ENCODE measurements at regions not wholly inside any gene's neighbourhood (a gene's known extent, or its start where the extent isn't known, plus 50 kb on each side); places are given as distances from the start of the nearest gene placed in this dataset.

DNA sequence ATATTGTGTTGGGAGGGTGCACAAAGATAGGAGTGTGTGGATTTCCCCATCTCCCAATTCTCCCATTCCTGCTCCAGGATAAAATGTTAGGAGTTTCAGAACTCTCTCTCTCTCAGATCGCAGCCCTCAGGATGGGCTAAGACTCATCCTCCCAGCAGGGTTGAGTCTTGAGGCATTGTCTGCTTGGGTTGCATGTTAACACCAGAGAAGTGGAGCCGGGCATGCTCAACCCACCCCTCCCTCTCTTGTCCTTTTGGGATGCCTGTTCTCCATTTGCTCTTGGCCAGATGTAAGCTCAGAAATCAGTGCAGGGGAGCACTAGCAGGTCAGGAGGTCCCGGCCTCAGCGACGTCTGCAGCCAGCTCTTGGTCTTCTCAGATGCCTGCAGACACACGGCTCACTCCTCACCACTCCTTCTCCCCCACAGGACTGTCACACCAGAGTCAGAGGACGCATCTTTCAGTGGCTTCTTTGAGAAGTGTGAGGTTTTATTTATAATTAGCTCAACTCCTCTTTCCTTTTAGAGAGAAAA lies 1456.5 kb downstream of the TBC1D22A start (continued):
- TF ChIP-seq, protein P1, sequence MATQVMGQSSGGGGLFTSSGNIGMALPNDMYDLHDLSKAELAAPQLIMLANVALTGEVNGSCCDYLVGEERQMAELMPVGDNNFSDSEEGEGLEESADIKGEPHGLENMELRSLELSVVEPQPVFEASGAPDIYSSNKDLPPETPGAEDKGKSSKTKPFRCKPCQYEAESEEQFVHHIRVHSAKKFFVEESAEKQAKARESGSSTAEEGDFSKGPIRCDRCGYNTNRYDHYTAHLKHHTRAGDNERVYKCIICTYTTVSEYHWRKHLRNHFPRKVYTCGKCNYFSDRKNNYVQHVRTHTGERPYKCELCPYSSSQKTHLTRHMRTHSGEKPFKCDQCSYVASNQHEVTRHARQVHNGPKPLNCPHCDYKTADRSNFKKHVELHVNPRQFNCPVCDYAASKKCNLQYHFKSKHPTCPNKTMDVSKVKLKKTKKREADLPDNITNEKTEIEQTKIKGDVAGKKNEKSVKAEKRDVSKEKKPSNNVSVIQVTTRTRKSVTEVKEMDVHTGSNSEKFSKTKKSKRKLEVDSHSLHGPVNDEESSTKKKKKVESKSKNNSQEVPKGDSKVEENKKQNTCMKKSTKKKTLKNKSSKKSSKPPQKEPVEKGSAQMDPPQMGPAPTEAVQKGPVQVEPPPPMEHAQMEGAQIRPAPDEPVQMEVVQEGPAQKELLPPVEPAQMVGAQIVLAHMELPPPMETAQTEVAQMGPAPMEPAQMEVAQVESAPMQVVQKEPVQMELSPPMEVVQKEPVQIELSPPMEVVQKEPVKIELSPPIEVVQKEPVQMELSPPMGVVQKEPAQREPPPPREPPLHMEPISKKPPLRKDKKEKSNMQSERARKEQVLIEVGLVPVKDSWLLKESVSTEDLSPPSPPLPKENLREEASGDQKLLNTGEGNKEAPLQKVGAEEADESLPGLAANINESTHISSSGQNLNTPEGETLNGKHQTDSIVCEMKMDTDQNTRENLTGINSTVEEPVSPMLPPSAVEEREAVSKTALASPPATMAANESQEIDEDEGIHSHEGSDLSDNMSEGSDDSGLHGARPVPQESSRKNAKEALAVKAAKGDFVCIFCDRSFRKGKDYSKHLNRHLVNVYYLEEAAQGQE (IDR thresholded peaks at IDR 0.05; ENCODE audit: unreplicated experiment): no peak
- TF ChIP-seq ZNF114 (CRISPR knock-in tag; IDR thresholded peaks at IDR 0.05): no peak
- TF ChIP-seq, protein P2, sequence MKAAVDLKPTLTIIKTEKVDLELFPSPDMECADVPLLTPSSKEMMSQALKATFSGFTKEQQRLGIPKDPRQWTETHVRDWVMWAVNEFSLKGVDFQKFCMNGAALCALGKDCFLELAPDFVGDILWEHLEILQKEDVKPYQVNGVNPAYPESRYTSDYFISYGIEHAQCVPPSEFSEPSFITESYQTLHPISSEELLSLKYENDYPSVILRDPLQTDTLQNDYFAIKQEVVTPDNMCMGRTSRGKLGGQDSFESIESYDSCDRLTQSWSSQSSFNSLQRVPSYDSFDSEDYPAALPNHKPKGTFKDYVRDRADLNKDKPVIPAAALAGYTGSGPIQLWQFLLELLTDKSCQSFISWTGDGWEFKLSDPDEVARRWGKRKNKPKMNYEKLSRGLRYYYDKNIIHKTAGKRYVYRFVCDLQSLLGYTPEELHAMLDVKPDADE (IDR thresholded peaks at IDR 0.05): no peak

DNA sequence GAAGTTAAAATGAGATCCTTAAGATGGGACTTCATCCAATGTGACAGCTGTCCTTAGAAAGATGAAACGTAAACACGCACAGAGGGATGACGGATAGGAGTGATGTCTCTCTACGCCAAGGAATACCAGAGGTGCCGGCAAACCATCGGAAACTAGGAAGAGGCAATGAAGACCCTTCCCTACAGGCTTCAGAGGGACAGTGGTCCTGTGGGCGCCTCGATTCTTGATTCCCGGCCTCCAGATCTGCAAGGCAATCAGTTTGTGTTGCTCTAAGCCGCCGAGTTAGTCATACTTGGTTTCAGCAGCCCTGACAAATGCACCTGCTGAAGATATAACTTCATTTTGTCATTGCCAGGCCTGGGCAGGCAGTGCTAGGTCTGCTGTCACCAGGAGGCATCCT lies 1455.1 kb downstream of the TBC1D22A start:
- Histone ChIP-seq H2AFZ (no peak overlapping the region), H3K4me1 (ENCODE audit: insufficient read depth) (0 out of 2 replicates have a peak, but pooled peaks cover 4% of the 10 kb centered on the region), H3K4me2 (no peak overlapping the region), H3F3A (replicated peaks; ENCODE audit: low read depth) (no peaks in the 10 kb centered on the region), H3K27me3 (ENCODE audit: insufficient read depth) (no peaks in the 10 kb centered on the region), H3K9me2 (ENCODE audit: insufficient read depth) (no peaks in the 10 kb centered on the region; the same call in 1 of the 2 replicates), H3K36me3 (ENCODE audit: insufficient read depth) (no peaks in the 10 kb centered on the region), H3K79me2 (replicated peaks; ENCODE audit: insufficient read depth) (no peaks in the 10 kb centered on the region), H3K4me3 (no peak overlapping the region), H4K20me1 (replicated peaks; ENCODE audit: insufficient read depth) (no peaks in the 10 kb centered on the region), H3K27ac (ENCODE audit: low read depth) (no peak overlapping the region)
- Mint-ChIP-seq H3K36me3 (ENCODE audit: low read depth) (no peaks in the 10 kb centered on the region), H3K9me3 (no peaks in the 10 kb centered on the region; the same call in 2 of the 3 replicates), H3K27ac (no peak overlapping the region), H3K4me1 (peaks cover 16% of the 10 kb centered on the region), H3K4me3 (no peak overlapping the region), H3K27me3 (ENCODE audit: insufficient read depth, low read depth, poor library complexity) (peaks cover 6% of the 10 kb centered on the region)
- DNase-seq (ENCODE audit: low spot score) (no peak), ATAC-seq (no peak)
- TF ChIP-seq EZH2phosphoT487 (IDR thresholded peaks at IDR 0.05; ENCODE audit: unreplicated experiment): no peak
- no peak for TF ChIP-seq ZNF114 (CRISPR knock-in tag; IDR thresholded peaks at IDR 0.05)
- TF ChIP-seq NANOG (IDR thresholded peaks at IDR 0.05; ENCODE audit: borderline replicate concordance): no peak
- TF ChIP-seq STAT1 (IDR thresholded peaks at IDR 0.05; ENCODE audit: unreplicated experiment): no peak
- TF ChIP-seq, protein P3, sequence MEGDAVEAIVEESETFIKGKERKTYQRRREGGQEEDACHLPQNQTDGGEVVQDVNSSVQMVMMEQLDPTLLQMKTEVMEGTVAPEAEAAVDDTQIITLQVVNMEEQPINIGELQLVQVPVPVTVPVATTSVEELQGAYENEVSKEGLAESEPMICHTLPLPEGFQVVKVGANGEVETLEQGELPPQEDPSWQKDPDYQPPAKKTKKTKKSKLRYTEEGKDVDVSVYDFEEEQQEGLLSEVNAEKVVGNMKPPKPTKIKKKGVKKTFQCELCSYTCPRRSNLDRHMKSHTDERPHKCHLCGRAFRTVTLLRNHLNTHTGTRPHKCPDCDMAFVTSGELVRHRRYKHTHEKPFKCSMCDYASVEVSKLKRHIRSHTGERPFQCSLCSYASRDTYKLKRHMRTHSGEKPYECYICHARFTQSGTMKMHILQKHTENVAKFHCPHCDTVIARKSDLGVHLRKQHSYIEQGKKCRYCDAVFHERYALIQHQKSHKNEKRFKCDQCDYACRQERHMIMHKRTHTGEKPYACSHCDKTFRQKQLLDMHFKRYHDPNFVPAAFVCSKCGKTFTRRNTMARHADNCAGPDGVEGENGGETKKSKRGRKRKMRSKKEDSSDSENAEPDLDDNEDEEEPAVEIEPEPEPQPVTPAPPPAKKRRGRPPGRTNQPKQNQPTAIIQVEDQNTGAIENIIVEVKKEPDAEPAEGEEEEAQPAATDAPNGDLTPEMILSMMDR (conservative IDR thresholded peaks at IDR 0.05; ENCODE audit: low read depth in 2 of 2): no peak
- TF ChIP-seq CREB1 (CRISPR knock-in tag; IDR thresholded peaks at IDR 0.05; ENCODE audit: low read depth): no peak
- TF ChIP-seq, protein P1 (IDR thresholded peaks at IDR 0.05; ENCODE audit: unreplicated experiment): no peak

All from GM23338 (cell line).